Endothelial cell of umbilical vein (primary cell): ENCODE measurements at regions not wholly inside any gene's neighbourhood (a gene's known extent, or its start where the extent isn't known, plus 50 kb on each side); places are given as distances from the start of the nearest gene placed in this dataset.

ENCODE experiments used
- BruUV-seq: library from RNA; stranded (reverse); fragments of 400-500 nt; replicated peaks from 2 replicates; lab custom pipeline; 2021; lab: Mats Ljungman, UMichigan
- CTCF ChIA-PET: fragments of 300-600, 350-600 bp; sonication (Branson Sonifier 250); formaldehyde crosslinking; loops from one replicate; lab custom pipeline; 2021; ENCODE audit warnings: antibody characterized with exemption, inconsistent platforms; lab: Charles Lee
- POLR2A ChIA-PET: fragments of 300-600, 350-600 bp; sonication (Branson Sonifier 250); formaldehyde crosslinking; loops from one replicate; lab custom pipeline; 2021; ENCODE audit warnings: antibody characterized with exemption, inconsistent platforms; lab: Charles Lee
- DNase-seq: peaks from one replicate; pipeline ENCODE4 v3.0.0-alpha.2; 2011; ENCODE audit warnings: low read depth, low spot score
- FAIRE-seq: peaks from 2 replicates; lab custom pipeline; 2011; peaks lifted over from hg19 to GRCh38; lab: Jason Lieb, UNC
- H2AFZ ChIP-seq: 2 replicates; pipeline ENCODE4 v1.6.0; 2012; ENCODE audit warnings: low read depth, low read length, control low read depth, inconsistent platforms
- H3K27ac ChIP-seq: 2 replicates; pipeline ENCODE4 v1.5.1; 2011; ENCODE audit warnings: low read depth, mild to moderate bottlenecking, control low read depth, low read length, moderate library complexity; ENCODE audit not compliant: insufficient read depth
- H3K27me3 ChIP-seq, 2 experiments: 2 replicates each; pipeline versions ENCODE4 v1.6.0 to v1.6.1; 2011; ENCODE audit warnings: low read length in 2 of 2, mixed read lengths in 1 of 2; ENCODE audit not compliant: control insufficient read depth in 2 of 2, insufficient read depth in 2 of 2
- H3K36me3 ChIP-seq, 2 experiments: 2 replicates in 1 of 2; 3 replicates in 1 of 2; pipeline ENCODE4 v1.5.1; 2011; ENCODE audit warnings: low read length in 2 of 2, mild to moderate bottlenecking in 1 of 2, moderate library complexity in 1 of 2; ENCODE audit not compliant: control insufficient read depth in 2 of 2, insufficient read depth in 2 of 2; ENCODE audit errors: extremely low read depth in 1 of 2
- H3K4me1 ChIP-seq: 3 replicates; pipeline ENCODE4 v1.5.1; 2011; ENCODE audit warnings: mild to moderate bottlenecking, low read length; ENCODE audit not compliant: control insufficient read depth, insufficient read depth; ENCODE audit errors: extremely low read depth
- H3K4me2 ChIP-seq: 2 replicates; pipeline ENCODE4 v1.6.1; 2011; ENCODE audit warnings: low read length, control low read depth, mixed read lengths; ENCODE audit not compliant: insufficient read depth
- H3K4me3 ChIP-seq, 3 experiments: fragments of 200-600 bp in 1 of 3; sonication (generic), shearing (Covaris generic) in 1 of 3; replicated peaks in 1 of 3; 2 replicates each; pipeline ENCODE4 v1.5.1; 2011 to 2016; ENCODE audit warnings: control low read depth in 3 of 3, low read length in 3 of 3, mild to moderate bottlenecking in 2 of 3, inconsistent platforms in 1 of 3, low read depth in 1 of 3, moderate library complexity in 1 of 3; ENCODE audit not compliant: insufficient read depth in 1 of 3
- H3K79me2 ChIP-seq: 2 replicates; pipeline ENCODE4 v1.6.0; 2012; ENCODE audit warnings: low read length, inconsistent platforms; ENCODE audit not compliant: control insufficient read depth, insufficient read depth
- H3K9ac ChIP-seq: replicated peaks from 2 replicates; pipeline ENCODE3; 2011; ENCODE audit warnings: low read length, control low read depth; ENCODE audit not compliant: insufficient read depth; ENCODE audit errors: extremely low read depth
- H3K9me1 ChIP-seq: replicated peaks from 3 replicates; pipeline ENCODE4 v1.6.0; 2011; ENCODE audit warnings: mild to moderate bottlenecking, low read length; ENCODE audit not compliant: control insufficient read depth, insufficient read depth; ENCODE audit errors: extremely low read depth
- H3K9me3 ChIP-seq: replicated peaks from 2 replicates; pipeline ENCODE4 v1.5.1; 2012; ENCODE audit warnings: low read length, inconsistent platforms; ENCODE audit not compliant: control insufficient read depth, insufficient read depth
- H4K20me1 ChIP-seq: replicated peaks from 2 replicates; pipeline ENCODE3; 2011; ENCODE audit warnings: mild to moderate bottlenecking, low read length; ENCODE audit not compliant: control insufficient read depth, insufficient read depth; ENCODE audit errors: extremely low read depth
- EZH2 ChIP-seq: IDR thresholded peaks from 2 replicates; pipeline ENCODE4 v1.6.1; 2012; ENCODE audit warnings: borderline replicate concordance, low read depth, mild to moderate bottlenecking, moderate library complexity, low read length, inconsistent platforms; ENCODE audit not compliant: severe bottlenecking
- FOS ChIP-seq: IDR thresholded peaks from 2 replicates; pipeline ENCODE4 v1.6.1; 2011; ENCODE audit warnings: mild to moderate bottlenecking, low read length, moderate library complexity, borderline replicate concordance; ENCODE audit not compliant: insufficient read depth
- GATA2 ChIP-seq: IDR thresholded peaks from 2 replicates; pipeline ENCODE4 v1.7.0; 2011; ENCODE audit warnings: low read depth, mild to moderate bottlenecking, moderate library complexity, mixed read lengths, low read length; ENCODE audit not compliant: insufficient read length, insufficient read depth
- JUN ChIP-seq: IDR thresholded peaks from 2 replicates; pipeline ENCODE4 v1.6.1; 2011; ENCODE audit warnings: borderline replicate concordance, low read depth; ENCODE audit not compliant: insufficient read length, insufficient read depth
- MYC ChIP-seq: IDR thresholded peaks from one replicate; pipeline ENCODE4 v1.6.1; 2011; ENCODE audit warnings: mild to moderate bottlenecking, low read depth, low read length
- POLR2A ChIP-seq: IDR thresholded peaks from 2 replicates; pipeline ENCODE4 v1.6.1; 2012; ENCODE audit warnings: low read depth, mild to moderate bottlenecking, control low read depth, low read length
- POLR2AphosphoS5 ChIP-seq: IDR thresholded peaks from 2 replicates; pipeline ENCODE4 v1.6.1; 2012; ENCODE audit warnings: low read depth, mild to moderate bottlenecking, control low read depth, low read length, moderate library complexity; ENCODE audit not compliant: insufficient read depth
- dilution Hi-C: fragments of 300-500 bp; cut with MboI; formaldehyde crosslinking; loops from one replicate; pipeline ENCODE4 v1.15.0; 2019; ENCODE audit warnings: low sequenced_read_pairs; ENCODE audit not compliant: extremely low pct_ligation_motif_present
- intact Hi-C: fragments of 100-400 bp; cut with micrococcal nuclease; formaldehyde crosslinking; loops from one replicate; pipeline ENCODE4 v1.10.0; 2022
- TF ChIP-seq, protein P1 (sequence below): IDR thresholded peaks from 2 replicates; pipeline ENCODE4 v1.6.1; 2011; ENCODE audit not compliant: insufficient read depth, insufficient read length
- TF ChIP-seq, protein P2 (sequence below), 2 donors: IDR thresholded peaks; 1 replicate in 1 of 2; 2 replicates in 1 of 2; pipeline ENCODE4 v1.5.1; 2011; ENCODE audit warnings: low read length in 2 of 2, mild to moderate bottlenecking in 2 of 2, moderate library complexity in 2 of 2, control low read depth in 1 of 2, inconsistent platforms in 1 of 2, low read depth in 1 of 2; ENCODE audit not compliant: insufficient read depth in 1 of 2; ENCODE audit errors: extremely low read depth in 1 of 2

DNA sequence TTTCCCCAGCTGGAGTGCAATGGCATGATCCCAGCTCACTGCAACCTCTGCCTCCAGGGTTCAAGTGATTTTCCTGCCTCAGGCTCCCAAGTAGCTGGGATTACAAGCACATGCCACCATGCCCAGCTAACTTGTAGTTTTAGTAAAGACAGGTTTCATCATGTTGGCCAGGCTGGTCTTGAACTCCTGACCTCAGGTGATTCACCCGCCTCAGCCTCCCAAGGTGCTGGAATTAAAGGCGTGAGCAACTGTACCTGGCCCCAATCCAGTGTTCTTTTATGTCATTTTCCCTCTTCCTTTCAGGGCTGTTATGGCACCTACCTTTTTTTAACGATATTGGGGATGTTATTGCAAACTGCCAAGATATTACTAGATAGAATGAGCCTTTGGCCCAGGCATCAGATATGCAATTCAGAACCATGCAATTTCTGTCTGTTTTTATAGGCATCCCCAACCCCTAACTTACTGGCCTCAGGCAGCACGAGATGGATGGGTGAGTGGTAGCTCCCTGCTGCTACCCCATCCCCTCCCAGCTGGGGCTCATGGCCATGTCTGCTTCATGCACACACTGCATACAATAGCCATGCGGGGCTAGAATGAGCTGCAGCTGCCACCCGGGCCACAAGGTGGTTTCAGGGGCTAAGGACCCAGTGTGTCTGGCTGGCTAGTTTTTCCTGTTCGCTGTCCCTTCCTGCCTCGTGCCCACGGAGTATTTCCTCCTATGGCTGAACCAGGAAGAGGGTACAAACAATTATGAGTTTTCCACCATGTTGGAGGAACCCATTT lies 1080.1 kb upstream of the SORCS1 start:
- dilution Hi-C loops (no loop called here), intact Hi-C loops (no loop called here)
- BruUV-seq, result no TSS peak
- ChIA-PET POLR2A (no interaction called here), CTCF (no interaction called here)
- Histone ChIP-seq H4K20me1 (no peaks in the 10 kb centered on the region), H3K36me3 (no peaks in the 10 kb centered on the region), H3K4me2 (no peak overlapping the region), H3K4me1 (no peaks in the 10 kb centered on the region), H2AFZ (no peak overlapping the region), H3K4me3 (no peak overlapping the region), H3K27ac (no peak overlapping the region), H3K9ac (no peak overlapping the region), H3K27me3 (no peaks in the 10 kb centered on the region), H3K79me2 (no peaks in the 10 kb centered on the region), H3K9me3 (no peaks in the 10 kb centered on the region), H3K9me1 (no peaks in the 10 kb centered on the region)
- FAIRE-seq, result no peak
- no peak for DNase-seq
- TF ChIP-seq, protein P1, sequence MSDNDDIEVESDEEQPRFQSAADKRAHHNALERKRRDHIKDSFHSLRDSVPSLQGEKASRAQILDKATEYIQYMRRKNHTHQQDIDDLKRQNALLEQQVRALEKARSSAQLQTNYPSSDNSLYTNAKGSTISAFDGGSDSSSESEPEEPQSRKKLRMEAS, result no peak
- no peak for TF ChIP-seq EZH2
- no peak for TF ChIP-seq MYC
- no peak for TF ChIP-seq FOS
- TF ChIP-seq POLR2A, result no peak

DNA sequence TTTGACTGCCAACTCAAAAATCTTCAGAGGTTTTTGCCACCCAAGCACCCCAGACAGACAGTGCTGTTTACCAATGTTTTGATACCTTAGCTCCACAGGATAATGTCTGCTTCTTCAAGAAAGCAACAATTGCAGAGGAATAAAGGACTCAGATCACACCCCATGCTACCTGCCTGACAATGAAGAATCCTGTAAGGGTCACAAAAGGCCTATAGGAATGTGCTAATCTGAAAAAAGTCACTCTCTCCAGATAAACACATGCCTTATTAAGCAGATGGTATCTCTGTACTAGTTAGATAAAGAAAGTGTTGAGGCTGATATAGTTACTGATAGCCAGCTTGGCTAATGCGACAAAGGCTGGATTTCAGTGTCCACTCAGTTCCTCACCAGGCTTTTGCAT lies 1076.7 kb upstream of the SORCS1 start:
- H4K20me1 ChIP-seq, result no peaks in the 10 kb centered on the region
- intact Hi-C loops, result no loop called here
- H3K27ac ChIP-seq, result no peak overlapping the region
- no peaks in the 10 kb centered on the region for H3K9me1 ChIP-seq
- dilution Hi-C loops, result no loop called here
- POLR2A ChIA-PET, result no interaction called here
- no peak overlapping the region for H3K4me2 ChIP-seq
- no peaks in the 10 kb centered on the region for H3K36me3 ChIP-seq
- CTCF ChIA-PET, result no interaction called here
- no peak overlapping the region for H2AFZ ChIP-seq
- no peaks in the 10 kb centered on the region for H3K27me3 ChIP-seq
- no peaks in the 10 kb centered on the region for H3K4me1 ChIP-seq
- H3K9me3 ChIP-seq, result no peaks in the 10 kb centered on the region
- BruUV-seq, result no TSS peak
- H3K79me2 ChIP-seq, result no peaks in the 10 kb centered on the region
- H3K9ac ChIP-seq, result no peak overlapping the region
- DNase-seq (no peak), FAIRE-seq (no peak)
- TF ChIP-seq, protein P1, result no peak
- TF ChIP-seq POLR2AphosphoS5 (no peak), POLR2A (no peak), JUN (no peak), MYC (no peak), EZH2 (no peak), GATA2 (no peak), FOS (no peak)
- TF ChIP-seq, protein P2, sequence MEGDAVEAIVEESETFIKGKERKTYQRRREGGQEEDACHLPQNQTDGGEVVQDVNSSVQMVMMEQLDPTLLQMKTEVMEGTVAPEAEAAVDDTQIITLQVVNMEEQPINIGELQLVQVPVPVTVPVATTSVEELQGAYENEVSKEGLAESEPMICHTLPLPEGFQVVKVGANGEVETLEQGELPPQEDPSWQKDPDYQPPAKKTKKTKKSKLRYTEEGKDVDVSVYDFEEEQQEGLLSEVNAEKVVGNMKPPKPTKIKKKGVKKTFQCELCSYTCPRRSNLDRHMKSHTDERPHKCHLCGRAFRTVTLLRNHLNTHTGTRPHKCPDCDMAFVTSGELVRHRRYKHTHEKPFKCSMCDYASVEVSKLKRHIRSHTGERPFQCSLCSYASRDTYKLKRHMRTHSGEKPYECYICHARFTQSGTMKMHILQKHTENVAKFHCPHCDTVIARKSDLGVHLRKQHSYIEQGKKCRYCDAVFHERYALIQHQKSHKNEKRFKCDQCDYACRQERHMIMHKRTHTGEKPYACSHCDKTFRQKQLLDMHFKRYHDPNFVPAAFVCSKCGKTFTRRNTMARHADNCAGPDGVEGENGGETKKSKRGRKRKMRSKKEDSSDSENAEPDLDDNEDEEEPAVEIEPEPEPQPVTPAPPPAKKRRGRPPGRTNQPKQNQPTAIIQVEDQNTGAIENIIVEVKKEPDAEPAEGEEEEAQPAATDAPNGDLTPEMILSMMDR (IDR thresholded peaks at IDR 0.05; ENCODE audit: extremely low read depth in 1 of 2, insufficient read depth in 1 of 2, low read depth in 1 of 2, low read length in 2 of 2), result no peak
- no peak overlapping the region for H3K4me3 ChIP-seq
